ENCODE measurements at regions not wholly inside any gene's neighbourhood (a gene's known extent, or its start where the extent isn't known, plus 50 kb on each side); places are given as distances from the start of the nearest gene placed in this dataset.
A peak's percentile ranks its signal among the peaks of the same experiment; 100 is the strongest.
"Not testable (repeated sequence)": the region's sequence is repeated elsewhere in the genome, so short reads cannot be mapped to it uniquely, and the experiment has no call there.

GRCh38 chr20:1810572-1810925 is 84.7 kb upstream of the SIRPA start:
- DNase-seq = no peak

DNA sequence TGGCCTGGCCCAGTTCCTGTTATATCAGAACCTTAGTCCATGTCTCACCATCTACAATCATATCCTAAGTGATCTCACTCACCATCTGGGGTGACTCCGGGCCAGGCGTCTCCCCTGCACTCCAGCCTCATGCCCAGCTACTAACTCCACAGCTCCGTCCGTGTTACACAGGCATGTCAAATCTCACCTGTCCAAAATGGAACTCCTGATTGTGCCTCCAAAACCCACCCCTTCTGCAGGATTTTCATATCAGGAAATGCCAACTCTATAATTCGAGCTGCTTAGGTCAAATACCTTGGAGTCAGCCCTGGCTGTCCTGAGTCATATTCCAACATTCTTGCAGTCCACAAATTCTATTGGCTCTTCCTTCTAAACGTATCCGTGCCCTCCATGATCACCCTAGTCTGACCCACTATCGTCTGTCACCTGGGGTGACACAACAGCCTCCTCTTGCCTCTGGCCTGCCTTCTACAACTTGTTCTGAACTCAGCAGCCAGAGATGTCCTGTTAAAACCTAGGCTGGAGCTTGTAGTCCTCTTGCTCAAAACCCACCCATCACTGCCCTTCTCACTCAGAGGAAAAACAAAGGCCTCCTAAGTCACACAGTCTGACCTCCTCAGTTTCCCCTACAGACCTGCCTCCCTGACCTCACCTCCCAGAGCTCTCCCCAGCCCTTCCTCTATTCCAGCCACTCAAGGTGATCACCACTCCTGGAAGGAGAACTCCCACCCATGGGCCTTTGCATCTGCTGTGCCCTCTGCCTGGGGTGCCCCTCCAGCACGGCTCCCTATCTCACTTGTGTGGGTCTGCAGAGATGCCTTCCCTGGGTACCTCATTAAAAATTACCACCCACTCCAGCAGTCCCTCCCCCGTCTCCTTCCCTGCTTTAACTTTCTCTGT is 85.3 kb upstream of the SIRPA start:
- no peak for DNase-seq

DNA sequence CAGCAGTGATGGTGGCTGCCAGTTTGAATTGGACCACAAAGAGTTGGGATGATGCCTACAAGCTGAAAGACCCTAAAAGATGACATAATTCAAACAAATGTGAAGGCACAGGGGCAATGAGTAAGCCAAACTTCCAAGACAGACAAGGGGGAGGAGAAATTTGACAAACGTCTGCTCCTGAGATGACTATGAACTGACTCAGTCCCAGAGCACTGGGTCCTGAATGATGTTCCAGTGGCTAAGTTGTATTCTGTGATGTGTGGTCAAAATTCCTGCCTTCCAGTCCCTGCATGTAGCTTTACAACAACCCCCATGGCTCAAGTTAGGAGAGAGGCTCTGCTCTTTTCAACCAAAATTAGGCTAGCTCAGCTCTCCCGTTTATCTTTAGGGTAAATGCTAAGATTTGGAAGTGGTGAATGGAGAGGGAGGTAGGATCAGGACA is 86.1 kb upstream of the SIRPA start:
- DNase-seq = no peak

DNA sequence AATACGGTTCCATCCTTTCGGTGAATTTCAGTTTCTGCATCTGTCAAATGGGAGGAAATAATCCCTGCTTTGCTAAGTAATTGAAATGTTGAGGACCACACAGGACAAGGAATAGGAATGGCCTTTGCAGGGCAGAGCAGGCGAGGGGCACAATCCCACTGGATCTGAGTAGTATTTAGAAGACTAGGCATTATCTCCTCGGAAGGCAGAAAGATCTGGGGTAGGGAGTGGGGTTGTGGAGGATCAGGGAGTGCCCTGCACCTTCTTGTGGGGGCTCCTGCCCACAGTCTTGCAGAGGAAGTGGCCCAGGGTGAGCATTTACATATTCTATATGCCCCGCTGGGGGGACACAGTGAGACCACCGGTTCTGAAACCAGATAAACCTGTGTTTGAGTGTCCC is 87.1 kb upstream of the SIRPA start:
- no peak for DNase-seq

- no peak for DNase-seq
These were observed 87.8 kb upstream of the SIRPA start for GRCh38 chr20:1807394-1807793.

DNA sequence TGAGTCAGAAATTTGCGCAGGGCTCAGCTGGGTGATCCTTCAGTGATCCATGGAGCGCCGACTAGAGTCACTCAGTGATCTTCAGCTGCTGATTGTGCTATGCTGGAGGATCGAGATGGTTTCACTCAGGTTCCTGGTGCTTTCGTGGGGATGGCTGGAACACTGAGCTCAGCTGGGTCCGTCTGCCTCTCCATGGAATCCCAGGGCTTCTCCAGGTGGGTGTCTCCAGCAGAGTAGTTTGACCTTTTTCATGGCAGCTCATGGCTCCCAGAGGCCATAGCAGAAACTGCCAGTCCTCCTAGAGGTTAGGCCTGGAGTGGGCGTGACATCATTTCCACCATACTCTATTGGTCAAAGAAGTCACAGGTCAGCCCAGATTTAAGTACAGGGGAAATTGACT is 88.8 kb upstream of the SIRPA start:
- no peak for DNase-seq

GRCh38 chr20:1805816-1806215 is 89.4 kb upstream of the SIRPA start:
- no peak for DNase-seq

DNA sequence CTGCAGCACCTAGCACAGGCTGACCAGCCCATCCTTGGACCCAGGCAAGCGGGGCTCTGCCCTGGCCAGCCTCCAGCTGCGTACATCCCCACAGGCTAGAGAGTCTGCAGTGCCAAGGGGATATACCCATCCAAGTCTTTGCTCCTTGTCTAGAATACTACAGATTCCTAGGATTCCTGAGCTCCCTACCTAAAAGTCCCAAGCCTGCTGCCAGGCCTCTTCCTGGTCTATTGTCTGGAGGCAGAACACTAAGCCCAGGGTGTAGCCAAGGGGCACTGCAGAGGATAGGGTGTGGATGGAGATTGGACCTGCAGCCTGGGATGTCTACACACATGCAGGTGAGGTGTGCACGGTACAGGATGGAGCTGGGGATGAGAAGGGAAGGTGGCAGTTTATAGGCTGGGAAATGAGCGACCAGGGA is 90.0 kb upstream of the SIRPA start:
- DNase-seq = no peak

- no peak for DNase-seq
These were observed 90.7 kb upstream of the SIRPA start for GRCh38 chr20:1804554-1804956.

- DNase-seq = no peak
These were observed 91.2 kb upstream of the SIRPA start for GRCh38 chr20:1803932-1804501.

DNA sequence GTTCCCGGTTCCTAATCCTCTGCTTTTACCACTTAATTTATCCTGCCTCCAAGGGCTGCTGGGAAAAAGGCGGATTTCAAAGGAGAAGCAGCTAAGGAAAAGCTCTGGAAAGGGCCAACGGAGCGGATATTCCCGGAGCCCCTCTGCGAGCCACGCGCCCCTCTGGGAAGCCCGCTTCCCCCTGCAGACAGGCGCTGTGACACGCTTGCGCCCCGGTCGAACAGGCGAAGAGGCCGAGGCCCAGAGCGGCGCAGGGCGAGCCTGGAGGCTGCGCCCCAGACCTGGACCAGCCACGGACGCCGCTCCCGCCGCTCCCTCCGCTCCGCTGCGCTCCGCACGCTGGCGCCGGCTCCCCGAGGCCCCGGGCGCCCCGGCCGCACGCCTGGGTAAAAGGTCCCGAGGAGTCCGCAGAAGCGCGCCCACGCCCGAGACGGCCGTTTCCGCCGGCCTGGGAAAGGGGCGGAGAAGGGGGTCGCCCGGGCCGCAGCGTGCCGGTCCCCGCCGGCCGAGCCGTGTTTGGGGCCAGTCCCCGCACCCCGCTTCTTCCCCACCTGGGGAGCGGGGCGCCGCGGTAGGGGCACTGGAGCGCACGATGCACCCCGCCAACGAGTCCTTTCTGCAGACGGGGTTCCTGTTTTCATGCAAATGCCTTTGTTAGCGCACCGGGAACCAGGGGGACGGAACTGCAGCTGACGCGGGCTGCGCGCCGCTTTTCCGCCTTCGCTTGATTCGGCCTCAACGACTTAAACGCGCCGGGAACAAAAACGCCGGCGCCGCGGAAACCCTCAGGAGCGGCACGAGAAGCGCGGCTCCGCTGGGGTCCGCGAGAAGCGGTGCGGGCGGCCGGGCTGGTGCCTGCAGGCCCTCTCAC is 91.9 kb upstream of the SIRPA start:
- no peak for DNase-seq

DNA sequence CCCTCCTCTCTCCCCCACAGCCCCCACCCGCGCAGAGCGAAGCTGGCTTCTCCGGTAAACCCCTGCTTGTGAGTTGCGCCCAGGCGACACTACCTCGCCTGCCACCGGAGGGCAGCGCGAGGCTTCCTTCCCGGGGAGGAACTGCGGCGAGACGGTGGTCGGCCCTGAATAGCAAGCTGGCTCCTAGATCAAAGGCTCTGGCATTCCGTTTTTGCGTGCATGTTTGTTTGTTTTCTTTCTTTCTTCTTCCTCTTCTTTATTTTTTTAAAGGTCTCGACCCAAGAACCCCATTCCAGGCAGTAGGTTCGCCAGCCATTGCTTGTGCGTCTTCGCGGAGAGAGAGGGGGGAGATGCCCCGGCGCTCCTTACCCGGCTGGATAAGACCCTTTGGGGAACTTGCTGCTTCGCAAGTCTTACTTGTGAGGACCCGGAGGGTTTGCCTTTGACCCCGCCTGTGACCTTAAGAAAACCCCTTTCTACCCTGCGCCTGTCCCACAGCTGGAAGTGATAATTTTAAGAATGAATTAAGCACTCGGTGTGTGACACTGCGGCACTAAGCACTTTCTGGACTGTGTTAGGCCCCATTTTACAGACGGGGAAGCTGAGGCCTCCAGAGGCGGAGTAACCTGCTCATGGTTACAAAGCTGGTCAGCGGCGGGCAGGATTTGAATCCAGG is 92.7 kb upstream of the SIRPA start:
- DNase-seq = peak; percentile 31

DNA sequence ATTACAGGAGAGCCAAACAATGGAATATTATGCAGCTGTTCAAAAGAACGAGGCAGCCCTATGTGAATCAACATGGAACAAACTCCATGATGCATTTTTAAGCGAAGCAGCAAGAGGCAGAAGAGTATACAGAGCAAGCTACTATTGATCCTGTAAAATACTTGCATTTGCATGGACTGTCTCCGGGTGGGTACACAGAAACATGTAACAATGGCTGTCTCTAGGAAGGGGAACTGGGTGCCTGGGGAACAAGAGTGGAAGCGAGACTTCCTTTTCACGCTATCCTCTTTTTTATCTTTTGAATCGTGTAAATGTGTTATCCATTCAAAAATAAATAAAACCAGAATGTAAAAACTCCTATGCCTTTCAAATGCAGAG is 93.3 kb upstream of the SIRPA start:
- no peak for DNase-seq

DNA sequence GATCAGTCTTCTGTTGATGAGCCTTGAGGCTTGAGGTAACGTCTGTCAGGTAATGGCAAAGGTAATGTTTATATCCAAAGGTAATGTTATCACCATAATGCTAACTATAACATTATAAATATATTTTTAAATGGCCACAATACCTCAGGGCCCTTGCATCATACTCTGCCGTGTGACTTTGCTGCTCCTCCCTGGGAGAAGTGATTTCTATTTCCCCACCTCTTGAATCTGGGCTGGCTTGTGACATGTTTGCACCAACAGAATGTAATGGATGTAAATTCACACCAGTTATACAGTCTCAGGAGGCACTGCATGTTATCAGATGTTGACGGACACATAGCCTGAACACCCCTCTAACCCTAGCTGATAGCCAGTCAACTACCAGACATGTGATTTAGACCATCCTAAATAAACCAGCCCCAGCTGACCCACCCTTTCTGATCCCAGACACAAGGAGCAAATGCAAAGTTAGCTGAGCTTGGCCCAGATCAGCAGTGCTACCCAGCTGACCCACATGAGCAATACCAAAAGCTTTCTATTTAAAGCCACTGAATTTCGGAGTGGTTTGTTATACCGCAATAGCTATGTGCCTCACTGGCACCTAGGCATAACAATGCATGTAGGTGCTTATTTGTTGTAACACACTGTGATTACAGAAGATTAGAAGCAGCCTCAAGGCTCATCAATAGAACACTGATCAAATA is 93.8 kb upstream of the SIRPA start:
- DNase-seq = no peak

DNA sequence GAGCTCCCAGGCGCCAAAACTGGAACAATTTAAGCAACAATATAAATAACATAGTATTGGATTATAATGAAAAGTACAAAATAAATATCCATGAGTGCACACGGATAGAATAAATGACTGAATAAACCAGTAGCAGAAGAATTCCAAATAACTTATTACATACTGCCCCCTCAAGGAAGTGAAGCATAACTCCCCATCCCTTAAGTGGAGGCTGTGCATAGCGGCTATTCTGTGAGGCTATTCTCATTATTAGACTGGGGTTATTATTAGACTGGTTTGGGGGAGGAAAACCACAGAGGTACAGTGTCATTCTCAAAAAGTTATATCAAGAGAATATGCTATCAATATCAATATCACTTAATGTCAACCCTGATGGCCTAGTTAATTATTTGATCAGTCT is 94.4 kb upstream of the SIRPA start:
- DNase-seq = no peak

- DNase-seq = no peak
These were observed 95.0 kb upstream of the SIRPA start for GRCh38 chr20:1800180-1800579.

DNA sequence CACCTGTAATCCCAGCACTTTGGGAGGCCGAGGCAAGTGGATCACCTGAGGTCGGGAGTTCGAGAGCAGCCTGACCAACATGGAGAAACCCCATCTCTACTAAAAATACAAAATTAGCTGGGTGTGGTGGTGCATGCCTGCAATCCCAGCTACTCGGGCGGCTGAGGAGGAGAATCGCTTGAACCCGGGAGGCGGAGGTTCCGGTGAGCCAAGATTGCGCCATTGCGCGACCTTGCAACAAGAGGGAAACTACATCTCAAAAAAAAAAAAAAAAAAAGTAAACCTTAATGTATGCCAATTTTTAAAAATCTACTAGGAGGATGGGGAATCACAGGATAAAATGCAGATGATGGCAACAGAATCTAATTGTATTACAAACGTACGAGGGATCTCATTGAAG is 95.5 kb upstream of the SIRPA start:
- not testable (repeated sequence) for DNase-seq

GRCh38 chr20:1798982-1799381 is 96.2 kb upstream of the SIRPA start:
- DNase-seq = no peak

DNA sequence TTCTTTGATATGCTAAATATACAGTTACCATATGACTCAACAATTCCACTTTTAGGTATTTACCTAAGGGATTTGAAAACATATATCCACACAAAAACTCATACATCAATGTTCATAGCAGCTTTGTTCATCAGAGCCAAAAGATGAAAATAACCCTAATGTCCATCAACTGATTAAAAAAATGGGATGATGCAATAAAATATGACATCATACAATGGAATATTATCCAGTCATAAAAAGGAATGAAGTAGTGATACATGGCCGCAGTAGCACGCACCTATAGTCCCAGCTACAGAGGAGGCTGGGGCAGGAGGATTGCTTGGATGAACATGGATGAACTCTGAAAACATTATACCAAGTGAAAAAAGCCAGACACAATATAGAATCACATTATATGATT is 101.4 kb upstream of the SIRPA start:
- DNase-seq = no peak

GRCh38 chr20:1792274-1792673 is 102.9 kb upstream of the SIRPA start:
- DNase-seq = no peak

DNA sequence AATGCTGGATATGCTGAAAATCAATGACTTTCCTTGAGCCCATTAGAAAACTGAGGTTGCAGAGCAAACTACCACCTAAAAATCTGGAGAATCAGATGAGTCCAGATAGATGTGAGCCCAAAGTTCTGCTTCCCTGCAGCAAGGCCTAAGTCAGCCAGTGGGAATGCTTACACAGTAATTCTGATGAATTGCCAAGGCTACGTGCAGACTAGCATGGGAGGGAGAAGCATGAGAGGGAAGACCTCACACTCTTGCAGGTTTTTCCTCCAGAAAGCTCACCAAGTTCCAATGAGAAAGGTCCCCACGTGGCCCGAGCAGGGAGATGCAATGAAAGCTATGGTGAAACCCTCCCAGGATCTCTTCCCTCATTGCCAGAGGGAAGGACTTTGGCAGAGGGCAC is 104.8 kb upstream of the SIRPA start:
- no peak for DNase-seq

- DNase-seq = no peak
These were observed 107.2 kb upstream of the SIRPA start for GRCh38 chr20:1788044-1788443.

DNA sequence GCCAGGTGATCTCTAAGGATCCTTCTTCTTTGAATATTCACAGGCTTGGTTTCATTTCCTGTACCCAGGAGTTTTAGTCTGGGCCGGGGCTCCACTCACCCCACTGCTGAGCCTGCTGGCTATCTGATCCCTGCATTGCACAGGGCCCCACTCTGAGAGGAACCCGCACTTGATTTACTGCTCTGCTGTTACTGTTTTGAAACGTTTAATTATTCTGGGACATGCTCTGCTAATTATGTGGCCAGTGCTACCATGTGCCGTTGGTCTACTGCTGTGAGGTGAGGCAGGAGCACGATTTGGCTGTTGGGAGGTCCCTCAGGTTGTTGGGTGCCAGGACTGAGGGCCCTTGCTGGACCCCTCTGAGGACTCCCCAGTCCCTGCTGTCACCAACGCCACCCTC is 108.7 kb upstream of the SIRPA start:
- DNase-seq = no peak

Data from NK-92 treated with Interleukin-12 subunit alpha and Interleukin-12 subunit beta, amount 100 ng/mL, for 24 hours (cell line).